Spleen (tissue), 7 donors: ENCODE measurements at regions not wholly inside any gene's neighbourhood (a gene's known extent, or its start where the extent isn't known, plus 50 kb on each side); places are given as distances from the start of the nearest gene placed in this dataset.

ENCODE experiments used
- CTCF ChIP-seq, 11 experiments: fragments of 200-600 bp in 7 of 11; fragments of 450-650 bp in 4 of 11; sonication (generic) in 4 of 11; IDR thresholded peaks in 8 of 11; conservative IDR thresholded peaks in 3 of 11; 1 replicate in 7 of 11; 2 replicates in 4 of 11; pipeline versions ENCODE4 v1.4.0 to v1.8.0; 2016 to 2021; ENCODE audit warnings: antibody characterized with exemption in 11 of 11, inconsistent platforms in 4 of 11, mild to moderate bottlenecking in 1 of 11
- POLR2AphosphoS5 ChIP-seq, 3 donors: sonication (generic); formaldehyde crosslinking; IDR thresholded peaks; one replicate each; pipeline ENCODE4 v1.5.1; 2017; ENCODE audit warnings: antibody characterized with exemption in 3 of 3
- donor health status: DM: no; HTN: no; CAD: no; lungs with moderate emphysema.
- donor health status: DM: no; HTN: no; CAD: no.
- donor health status: DM: no; HTN: no; CAD: no.

DNA sequence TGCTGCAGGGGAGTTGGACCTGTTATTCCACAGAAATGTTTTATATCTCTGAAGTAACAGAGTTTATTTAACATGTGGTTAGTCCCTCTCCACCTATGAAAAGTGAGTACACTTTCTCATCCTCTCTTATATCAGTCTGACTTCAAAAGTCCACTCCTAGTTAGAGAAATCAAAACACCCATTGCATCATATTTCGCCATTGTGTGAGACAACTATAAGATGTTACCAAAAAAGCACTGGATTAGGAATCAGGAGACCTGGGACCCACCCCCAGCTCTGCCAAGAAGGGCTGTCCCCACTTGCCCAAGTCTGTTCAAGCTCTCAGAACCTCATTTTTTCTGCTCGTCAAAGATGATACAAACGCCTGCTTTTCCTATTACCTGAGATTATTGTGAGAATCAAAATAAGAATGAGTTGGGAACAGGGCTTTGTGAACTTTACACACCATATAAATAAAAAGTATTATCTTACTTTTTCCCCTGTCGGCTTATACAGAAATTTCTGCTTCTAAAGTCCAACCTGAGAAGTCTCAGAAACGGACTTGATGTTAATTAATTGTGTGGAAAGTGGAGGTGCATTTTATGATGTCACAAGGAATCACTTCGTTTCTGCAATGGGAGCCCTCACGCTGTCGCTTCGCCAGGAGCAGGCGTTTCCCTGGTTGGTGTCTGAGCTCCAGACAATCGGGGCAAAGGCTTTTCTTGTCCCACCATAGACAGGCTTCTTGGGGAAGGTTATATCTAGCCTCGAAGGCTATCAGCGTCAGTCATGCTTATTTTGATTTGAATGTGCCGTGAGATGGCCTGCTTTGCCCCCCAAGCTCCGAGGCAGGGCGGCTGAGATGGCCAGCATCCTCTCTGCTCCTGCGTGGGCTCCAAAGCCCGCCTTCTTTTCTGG, 89.6 kb upstream of the ZNF516 start:
- TF ChIP-seq CTCF (IDR thresholded peaks at IDR 0.05 in 8 of 11, conservative IDR thresholded peaks at IDR 0.05 in 3 of 11), result no peak
- no peak for TF ChIP-seq POLR2AphosphoS5 (IDR thresholded peaks at IDR 0.05)
